Osteoblast (primary cell): ENCODE measurements at regions not wholly inside any gene's neighbourhood (a gene's known extent, or its start where the extent isn't known, plus 50 kb on each side); places are given as distances from the start of the nearest gene placed in this dataset.

Experiments used
- DNase-seq: peaks from one replicate; pipeline ENCODE4 v3.0.0; 2011; ENCODE audit warnings: low spot score, mixed read lengths; ENCODE audit not compliant: insufficient read length; ENCODE audit errors: missing footprints
- H2AFZ ChIP-seq: 2 replicates; pipeline ENCODE4 v1.6.0; 2011; ENCODE audit warnings: mild to moderate bottlenecking, low read length
- H3K27ac ChIP-seq: 2 replicates; pipeline ENCODE4 v1.5.1; 2011; ENCODE audit warnings: mild to moderate bottlenecking, low read depth, low read length, moderate library complexity
- H3K27me3 ChIP-seq: 2 replicates; pipeline ENCODE4 v1.6.0; 2012; ENCODE audit warnings: mild to moderate bottlenecking, control low read depth, inconsistent platforms, low read length, moderate library complexity; ENCODE audit not compliant: insufficient read depth
- H3K36me3 ChIP-seq: 2 replicates; pipeline ENCODE4 v1.5.1; 2011; ENCODE audit warnings: mild to moderate bottlenecking, low read length, control low read depth, moderate library complexity; ENCODE audit not compliant: insufficient read depth
- H3K4me1 ChIP-seq: 2 replicates; pipeline ENCODE4 v1.5.1; 2011; ENCODE audit warnings: mild to moderate bottlenecking, low read length, control low read depth, moderate library complexity; ENCODE audit not compliant: insufficient read depth
- H3K4me2 ChIP-seq: 2 replicates; pipeline ENCODE4 v1.6.0; 2011; ENCODE audit warnings: mild to moderate bottlenecking, low read length; ENCODE audit not compliant: insufficient read depth
- H3K4me3 ChIP-seq: fragments of 200-600 bp; sonication (generic); 3 replicates; pipeline ENCODE4 v1.5.1; 2012; ENCODE audit warnings: mild to moderate bottlenecking, low read length, inconsistent platforms; ENCODE audit not compliant: insufficient read depth
- H3K79me2 ChIP-seq: 2 replicates; pipeline ENCODE4 v1.6.0; 2012; ENCODE audit warnings: mild to moderate bottlenecking, low read length, control low read depth, inconsistent platforms; ENCODE audit not compliant: insufficient read depth
- H3K9me3 ChIP-seq: 2 replicates; pipeline ENCODE4 v1.5.1; 2011; ENCODE audit warnings: low read depth, low read length, control low read depth
- H4K20me1 ChIP-seq: 2 replicates; pipeline ENCODE4 v1.6.0; 2012; ENCODE audit warnings: mild to moderate bottlenecking, low read length, control low read depth; ENCODE audit not compliant: insufficient read depth
- TF ChIP-seq, protein P1 (sequence below): IDR thresholded peaks from 2 replicates; pipeline ENCODE4 v1.5.1; 2011; ENCODE audit warnings: mild to moderate bottlenecking, low read depth, low read length, moderate library complexity; ENCODE audit errors: extremely low read depth

DNA sequence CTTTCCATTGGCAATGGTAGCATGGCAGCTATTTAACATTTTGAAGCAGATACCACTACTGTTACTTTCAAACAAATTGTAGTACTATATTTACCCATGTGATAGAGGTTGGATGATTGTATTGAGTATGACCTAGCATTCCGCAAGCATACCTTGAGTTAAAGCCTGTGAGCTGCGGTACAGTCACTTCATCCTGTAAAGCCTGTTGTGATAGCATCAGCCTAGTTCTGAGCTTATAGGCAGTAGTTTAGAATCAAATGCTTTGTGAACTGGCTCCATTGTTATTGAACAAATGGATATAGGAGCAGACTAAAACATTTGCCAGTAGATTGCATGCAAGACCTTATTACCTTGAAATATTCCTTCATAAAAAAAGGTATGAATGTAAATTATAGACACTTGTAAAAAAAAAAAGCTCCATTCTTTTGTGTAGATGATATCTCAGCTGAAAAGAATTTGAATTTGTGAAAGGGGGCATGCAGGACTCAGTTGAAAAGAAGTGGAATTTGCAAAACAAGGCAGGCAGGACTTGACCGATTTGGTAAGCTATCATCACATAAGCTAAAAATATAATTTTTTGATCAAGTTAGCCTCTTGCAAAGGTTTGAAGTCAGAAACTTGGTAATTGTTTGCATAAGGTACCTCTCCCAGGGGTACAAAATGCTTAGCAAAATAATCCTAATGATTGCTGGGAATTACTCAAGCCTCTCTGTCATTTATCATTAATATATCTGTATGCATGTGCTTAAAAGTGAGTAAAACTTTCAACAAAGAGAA, 138.5 kb upstream of the ITGA4 start:
- DNase-seq: no peak
- TF ChIP-seq, protein P1, sequence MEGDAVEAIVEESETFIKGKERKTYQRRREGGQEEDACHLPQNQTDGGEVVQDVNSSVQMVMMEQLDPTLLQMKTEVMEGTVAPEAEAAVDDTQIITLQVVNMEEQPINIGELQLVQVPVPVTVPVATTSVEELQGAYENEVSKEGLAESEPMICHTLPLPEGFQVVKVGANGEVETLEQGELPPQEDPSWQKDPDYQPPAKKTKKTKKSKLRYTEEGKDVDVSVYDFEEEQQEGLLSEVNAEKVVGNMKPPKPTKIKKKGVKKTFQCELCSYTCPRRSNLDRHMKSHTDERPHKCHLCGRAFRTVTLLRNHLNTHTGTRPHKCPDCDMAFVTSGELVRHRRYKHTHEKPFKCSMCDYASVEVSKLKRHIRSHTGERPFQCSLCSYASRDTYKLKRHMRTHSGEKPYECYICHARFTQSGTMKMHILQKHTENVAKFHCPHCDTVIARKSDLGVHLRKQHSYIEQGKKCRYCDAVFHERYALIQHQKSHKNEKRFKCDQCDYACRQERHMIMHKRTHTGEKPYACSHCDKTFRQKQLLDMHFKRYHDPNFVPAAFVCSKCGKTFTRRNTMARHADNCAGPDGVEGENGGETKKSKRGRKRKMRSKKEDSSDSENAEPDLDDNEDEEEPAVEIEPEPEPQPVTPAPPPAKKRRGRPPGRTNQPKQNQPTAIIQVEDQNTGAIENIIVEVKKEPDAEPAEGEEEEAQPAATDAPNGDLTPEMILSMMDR: no peak
- Histone ChIP-seq H3K27ac (no peak overlapping the region), H3K9me3 (no peaks in the 10 kb centered on the region), H3K4me3 (no peak overlapping the region), H3K79me2 (no peaks in the 10 kb centered on the region), H3K4me2 (no peak overlapping the region), H2AFZ (no peak overlapping the region), H3K27me3 (no peaks in the 10 kb centered on the region), H3K36me3 (no peaks in the 10 kb centered on the region), H4K20me1 (no peaks in the 10 kb centered on the region), H3K4me1 (no peaks in the 10 kb centered on the region)

DNA sequence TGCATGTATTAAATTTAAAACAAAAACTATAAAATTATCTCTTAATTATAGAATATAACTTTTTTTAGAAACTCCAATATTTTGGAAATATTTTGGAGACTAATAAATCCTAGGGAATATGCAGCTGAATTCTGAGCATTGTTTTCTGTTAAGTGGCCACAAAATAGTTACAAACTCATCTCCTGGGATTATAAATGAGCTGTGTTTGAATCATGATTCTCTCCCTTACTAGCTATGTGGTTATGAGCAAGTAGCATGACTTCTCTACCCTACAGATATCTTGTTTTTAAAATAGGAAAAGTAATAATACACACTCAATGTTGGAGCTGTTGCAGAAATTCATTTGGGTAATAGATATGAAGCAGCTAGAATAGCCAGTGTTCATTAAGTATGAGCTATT, 137.9 kb upstream of the ITGA4 start:
- H3K4me2 ChIP-seq: no peak overlapping the region
- no peaks in the 10 kb centered on the region for H3K79me2 ChIP-seq
- no peaks in the 10 kb centered on the region for H3K27me3 ChIP-seq
- no peaks in the 10 kb centered on the region for H3K36me3 ChIP-seq
- H4K20me1 ChIP-seq: no peaks in the 10 kb centered on the region
- TF ChIP-seq, protein P1: no peak
- no peaks in the 10 kb centered on the region for H3K9me3 ChIP-seq
- H3K4me3 ChIP-seq: no peak overlapping the region
- peak; percentile 39 for DNase-seq
- no peak overlapping the region for H2AFZ ChIP-seq
- no peaks in the 10 kb centered on the region for H3K4me1 ChIP-seq
- no peak overlapping the region for H3K27ac ChIP-seq

DNA sequence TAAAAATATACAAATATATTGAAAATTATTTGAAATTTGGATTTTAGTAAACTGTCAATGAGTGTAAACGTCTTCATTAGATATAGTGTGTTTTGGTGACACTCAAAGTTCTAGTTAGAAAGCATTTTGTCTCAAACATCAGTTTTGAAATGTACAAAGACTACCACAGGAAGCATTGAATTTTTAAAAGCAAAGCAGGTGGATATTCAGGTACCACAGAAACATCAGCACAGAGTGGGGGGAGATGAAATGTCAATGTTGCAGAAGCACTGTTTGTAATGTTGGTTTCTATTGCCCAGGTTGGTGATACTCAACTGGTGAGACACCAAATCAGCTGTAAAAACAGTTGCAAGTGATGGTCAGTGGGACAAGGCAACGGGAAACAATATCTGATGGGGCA, 136.5 kb upstream of the ITGA4 start:
- no peaks in the 10 kb centered on the region for H3K27me3 ChIP-seq
- H3K4me2 ChIP-seq: no peak overlapping the region
- no peaks in the 10 kb centered on the region for H3K9me3 ChIP-seq
- H4K20me1 ChIP-seq: no peaks in the 10 kb centered on the region
- no peaks in the 10 kb centered on the region for H3K79me2 ChIP-seq
- H3K27ac ChIP-seq: no peak overlapping the region
- no peaks in the 10 kb centered on the region for H3K4me1 ChIP-seq
- H3K4me3 ChIP-seq: no peak overlapping the region
- H3K36me3 ChIP-seq: no peaks in the 10 kb centered on the region
- no peak overlapping the region for H2AFZ ChIP-seq
- TF ChIP-seq, protein P1: no peak
- no peak for DNase-seq

DNA sequence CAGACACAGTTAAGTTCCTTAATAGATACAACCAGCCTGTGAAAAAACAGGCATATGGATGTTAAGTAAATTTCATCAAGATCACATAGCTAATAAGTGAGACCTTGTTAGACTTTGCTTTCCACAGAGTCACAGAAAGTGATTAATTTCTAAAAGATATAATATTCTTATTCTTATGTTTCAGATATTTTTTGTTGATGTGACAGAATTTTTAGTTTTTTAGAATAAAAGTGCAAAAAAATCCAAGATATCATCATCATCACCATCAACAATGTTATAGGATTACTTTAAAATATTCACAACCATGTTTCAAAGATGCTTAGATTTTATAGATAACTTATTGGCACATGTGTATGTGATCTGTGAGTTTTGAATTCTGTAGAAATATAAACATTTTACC, 132.3 kb upstream of the ITGA4 start:
- no peaks in the 10 kb centered on the region for H3K27me3 ChIP-seq
- H3K4me1 ChIP-seq: no peaks in the 10 kb centered on the region
- TF ChIP-seq, protein P1: no peak
- H3K9me3 ChIP-seq: no peaks in the 10 kb centered on the region
- H2AFZ ChIP-seq: no peak overlapping the region
- no peaks in the 10 kb centered on the region for H4K20me1 ChIP-seq
- H3K4me3 ChIP-seq: no peak overlapping the region
- H3K4me2 ChIP-seq: no peak overlapping the region
- H3K36me3 ChIP-seq: no peaks in the 10 kb centered on the region
- H3K79me2 ChIP-seq: no peaks in the 10 kb centered on the region
- no peak overlapping the region for H3K27ac ChIP-seq
- DNase-seq: no peak
